OCI-LY1 (cell line): ENCODE measurements at regions not wholly inside any gene's neighbourhood (a gene's known extent, or its start where the extent isn't known, plus 50 kb on each side); places are given as distances from the start of the nearest gene placed in this dataset.
"Not testable (repeated sequence)": the region's sequence is repeated elsewhere in the genome, so short reads cannot be mapped to it uniquely, and the experiment has no call there.

ENCODE experiments used
- CTCF ChIP-seq: fragments of 200-600 bp; sonication (generic), shearing (Covaris generic); IDR thresholded peaks from 2 replicates; pipeline ENCODE4 v1.5.1; 2017; ENCODE audit warnings: mild to moderate bottlenecking, antibody characterized with exemption, low read length, moderate library complexity, mixed read lengths
- EZH2 ChIP-seq: fragments of 200-600 bp; sonication (generic), shearing (Covaris generic); IDR thresholded peaks from 2 replicates; pipeline ENCODE4 v1.8.0; 2017; ENCODE audit warnings: borderline replicate concordance, mixed run types, mild to moderate bottlenecking, antibody characterized with exemption, low read length, moderate library complexity, mixed read lengths

- not testable (repeated sequence) for TF ChIP-seq CTCF, EZH2
Observed at GRCh38 chr20:25857091-25857788, 160.6 kb upstream of the ZNF337 start.
